GM10248 (cell line): ENCODE measurements at regions not wholly inside any gene's neighbourhood (a gene's known extent, or its start where the extent isn't known, plus 50 kb on each side); places are given as distances from the start of the nearest gene placed in this dataset.
A peak's percentile ranks its signal among the peaks of the same experiment; 100 is the strongest.
"Not testable (repeated sequence)": the region's sequence is repeated elsewhere in the genome, so short reads cannot be mapped to it uniquely, and the experiment has no call there.

Experiments used
- CTCF ChIA-PET: fragments of 300-600 bp; sonication (Branson Sonifier 250); formaldehyde crosslinking; extraction: SDS; loops from one replicate; lab custom pipeline; 2021; ENCODE audit warnings: antibody characterized with exemption; lab: Yijun Ruan, JAX
- POLR2A ChIA-PET: fragments of 350-650 bp; sonication (Branson Sonifier 250); formaldehyde crosslinking; extraction: SDS; loops from one replicate; lab custom pipeline; 2020; ENCODE audit warnings: antibody characterized with exemption; lab: Yijun Ruan, JAX
- DNase-seq: peaks from one replicate; pipeline ENCODE4 v3.0.0; 2012; ENCODE audit errors: extremely low spot score
- CTCF ChIP-seq: IDR thresholded peaks from 2 replicates; pipeline ENCODE4 v1.5.1; 2012; ENCODE audit warnings: mild to moderate bottlenecking, low read depth; ENCODE audit errors: extremely low read depth, missing control alignments, control extremely low read depth

- CTCF ChIA-PET, result interaction anchor here (1.1 to 1.3 kb wide), 3 partner anchors 9 to 192 kb away, joined by 3 read pairs; no protein-coding TSS in a partner anchor
- TF ChIP-seq CTCF, result no peak
- no peak for DNase-seq
- POLR2A ChIA-PET, result no interaction called here
Measured at GRCh38 chr6:149239573-149240209, 77.8 kb upstream of the TAB2 start.

DNA sequence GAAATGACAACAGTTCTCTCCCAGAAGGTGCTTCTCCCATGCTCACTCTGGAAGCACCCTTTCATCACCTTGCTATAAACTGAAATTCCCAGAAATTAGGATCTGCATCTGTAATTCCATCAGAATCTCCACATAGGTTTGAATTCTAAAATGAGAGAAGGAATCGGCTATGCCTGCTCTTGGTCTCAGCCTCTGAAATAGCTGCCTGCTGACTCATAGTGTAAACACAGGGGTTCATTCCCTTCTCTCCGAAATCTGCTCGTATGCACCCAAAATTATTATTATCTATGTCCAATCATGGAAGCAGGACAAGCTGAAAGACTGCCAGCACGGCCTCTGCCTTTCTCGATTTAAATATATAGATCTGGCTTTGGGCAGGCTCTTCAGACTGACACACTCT lies 74.6 kb upstream of the TAB2 start:
- no peak for DNase-seq
- ChIA-PET CTCF (interaction anchor here (2.0 kb wide), 1 partner anchor 12 kb away, joined by 8 read pairs; no protein-coding TSS in a partner anchor), POLR2A (no interaction called here)
- TF ChIP-seq CTCF, result no peak

GRCh38 chr6:149244105-149244504 lies 73.4 kb upstream of the TAB2 start:
- TF ChIP-seq CTCF, result no peak
- POLR2A ChIA-PET, result no interaction called here
- CTCF ChIA-PET, result no interaction called here
- DNase-seq, result no peak

- ChIA-PET CTCF (interaction anchor here (0.9 to 1.9 kb wide), 4 partner anchors 10 to 165 kb away, joined by 3 to 6 read pairs (median 4); no protein-coding TSS in a partner anchor), POLR2A (no interaction called here)
- peak; percentile 63 for DNase-seq
- TF ChIP-seq CTCF, result no peak
Measured at GRCh38 chr6:149246691-149247384, 70.7 kb upstream of the TAB2 start.

GRCh38 chr6:149247385-149247763 lies 70.1 kb upstream of the TAB2 start:
- POLR2A ChIA-PET, result no interaction called here
- no peak for TF ChIP-seq CTCF
- no peak for DNase-seq
- CTCF ChIA-PET, result interaction anchor here (0.9 to 1.8 kb wide), 3 partner anchors 10 to 165 kb away, joined by 3 to 6 read pairs (median 3); no protein-coding TSS in a partner anchor

DNA sequence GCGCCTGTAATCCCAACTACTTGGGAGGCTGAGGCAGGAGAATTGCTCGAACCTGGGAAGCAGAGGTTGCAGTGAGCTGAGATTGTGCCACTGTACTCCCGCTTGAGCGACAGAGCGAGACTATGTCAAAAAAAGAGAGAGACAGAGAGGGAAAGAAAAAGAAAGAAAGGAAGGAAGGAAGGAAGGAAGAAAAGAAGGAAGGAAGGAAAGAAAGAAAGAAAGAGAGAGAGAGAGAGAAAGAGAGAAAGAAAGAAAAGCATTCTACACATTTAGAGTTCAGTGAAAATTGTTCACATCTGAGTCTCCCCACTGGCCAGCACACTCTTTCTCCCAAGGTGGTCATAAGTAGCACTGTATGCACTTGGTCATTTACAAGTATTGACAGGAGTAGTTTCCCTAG lies 69.2 kb upstream of the TAB2 start:
- DNase-seq, POLR2A ChIA-PET: not testable (repeated sequence)
- CTCF ChIA-PET, result interaction anchor here (1.4 kb wide), 1 partner anchor 166 kb away, joined by 3 read pairs; no protein-coding TSS in a partner anchor
